Lower lobe of right lung (tissue), 2 donors: ENCODE measurements at regions not wholly inside any gene's neighbourhood (a gene's known extent, or its start where the extent isn't known, plus 50 kb on each side); places are given as distances from the start of the nearest gene placed in this dataset.

Experiments used
- ATAC-seq, 2 donors: fragments of 200-7000 bp; cut with Tn5 transposase; one replicate each; pipeline ENCODE4 v1.9.1; 2020 to 2022; ENCODE audit warnings: mild to moderate bottlenecking in 2 of 2, moderate library complexity in 2 of 2
- DNase-seq: peaks from one replicate; pipeline ENCODE4 v3.0.0-alpha.2; 2020
- H3K27ac ChIP-seq: fragments of 200-600 bp; one replicate; pipeline ENCODE4 v1.8.0; 2022
- H3K27me3 ChIP-seq: fragments of 200-600 bp; one replicate; pipeline ENCODE4 v1.8.0; 2022; ENCODE audit warnings: low read depth
- H3K36me3 ChIP-seq: fragments of 200-600 bp; one replicate; pipeline ENCODE4 v1.8.0; 2022; ENCODE audit warnings: mild to moderate bottlenecking
- H3K4me1 ChIP-seq: fragments of 200-600 bp; one replicate; pipeline ENCODE4 v1.8.0; 2022
- H3K4me3 ChIP-seq: fragments of 200-600 bp; one replicate; pipeline ENCODE4 v1.8.0; 2022; ENCODE audit warnings: mild to moderate bottlenecking
- H3K9me3 ChIP-seq: fragments of 200-600 bp; one replicate; pipeline ENCODE4 v1.8.0; 2022
- CTCF ChIP-seq: fragments of 200-600 bp; IDR thresholded peaks from one replicate; pipeline ENCODE4 v1.8.0; 2022; ENCODE audit warnings: antibody characterized with exemption, mild to moderate bottlenecking
- intact Hi-C: fragments of 100-400 bp; cut with DNase I; formaldehyde crosslinking; loops from one replicate; pipeline ENCODE4 v1.11.0; 2022
- donor health status: DM: no; HTN: yes; CAD: no; lungs with severe emphysema.

GRCh38 chr2:160561551-160562295, 68.1 kb upstream of the RBMS1 start:
- H3K9me3 ChIP-seq: no peaks in the 10 kb centered on the region
- ATAC-seq (no peak), DNase-seq (no peak)
- no peaks in the 10 kb centered on the region for H3K27me3 ChIP-seq
- peaks cover 11% of the 10 kb centered on the region for H3K4me1 ChIP-seq
- intact Hi-C loops: no loop called here
- H3K27ac ChIP-seq: no peak overlapping the region
- no peaks in the 10 kb centered on the region for H3K36me3 ChIP-seq
- H3K4me3 ChIP-seq: no peak overlapping the region
- TF ChIP-seq CTCF: no peak

GRCh38 chr2:160562730-160563129, 69.1 kb upstream of the RBMS1 start:
- DNase-seq (no peak), ATAC-seq (no peak)
- Histone ChIP-seq H3K4me1 (peaks cover 11% of the 10 kb centered on the region), H3K27me3 (no peaks in the 10 kb centered on the region), H3K9me3 (no peaks in the 10 kb centered on the region), H3K27ac (no peak overlapping the region), H3K4me3 (no peak overlapping the region), H3K36me3 (no peaks in the 10 kb centered on the region)
- intact Hi-C loops: no loop called here
- no peak for TF ChIP-seq CTCF

- Histone ChIP-seq H3K27ac (no peak overlapping the region), H3K27me3 (no peaks in the 10 kb centered on the region), H3K9me3 (no peaks in the 10 kb centered on the region), H3K36me3 (no peaks in the 10 kb centered on the region), H3K4me1 (peaks cover 11% of the 10 kb centered on the region), H3K4me3 (no peak overlapping the region)
- TF ChIP-seq CTCF: no peak
- DNase-seq: no peak
- intact Hi-C loops: no loop called here
- no peak for ATAC-seq
These were observed 71.0 kb upstream of the RBMS1 start for GRCh38 chr2:160564591-160564990.

- H3K9me3 ChIP-seq: no peaks in the 10 kb centered on the region
- H3K4me3 ChIP-seq: no peak overlapping the region
- DNase-seq: no peak
- no peaks in the 10 kb centered on the region for H3K36me3 ChIP-seq
- intact Hi-C loops: no loop called here
- no peak for TF ChIP-seq CTCF
- no peak overlapping the region for H3K27ac ChIP-seq
- H3K27me3 ChIP-seq: no peaks in the 10 kb centered on the region
- no peak for ATAC-seq
- H3K4me1 ChIP-seq: peaks cover 11% of the 10 kb centered on the region
These were observed 71.7 kb upstream of the RBMS1 start for GRCh38 chr2:160565099-160565845.

GRCh38 chr2:160566717-160567116, 73.1 kb upstream of the RBMS1 start:
- H3K4me1 ChIP-seq: peaks cover 11% of the 10 kb centered on the region
- no peak for TF ChIP-seq CTCF
- peak; percentile 31 to 53 for ATAC-seq
- no peak overlapping the region for H3K27ac ChIP-seq
- H3K9me3 ChIP-seq: no peaks in the 10 kb centered on the region
- no peaks in the 10 kb centered on the region for H3K36me3 ChIP-seq
- no peaks in the 10 kb centered on the region for H3K27me3 ChIP-seq
- H3K4me3 ChIP-seq: no peak overlapping the region
- intact Hi-C loops: no loop called here
- DNase-seq: no peak
